K562 (cell line): ENCODE measurements at regions not wholly inside any gene's neighbourhood (a gene's known extent, or its start where the extent isn't known, plus 50 kb on each side); places are given as distances from the start of the nearest gene placed in this dataset.

Experiments used
- ARID4B ChIP-seq: sonication (generic); formaldehyde crosslinking; IDR thresholded peaks from 2 replicates; pipeline ENCODE4 v1.8.0; 2022; ENCODE audit warnings: mild to moderate bottlenecking, missing genetic modification reagents
- BCOR ChIP-seq: fragments of 450-650 bp; IDR thresholded peaks from 2 replicates; pipeline ENCODE4 v1.6.1; 2016
- BDP1 ChIP-seq: IDR thresholded peaks from 3 replicates; pipeline ENCODE4 v1.6.1; 2011; ENCODE audit not compliant: insufficient read length, insufficient read depth
- ESRRA ChIP-seq: fragments of 450-650 bp; IDR thresholded peaks from 2 replicates; pipeline ENCODE4 v1.6.1; 2014; ENCODE audit warnings: low read depth, mild to moderate bottlenecking, moderate library complexity, borderline replicate concordance
- FOXJ2 ChIP-seq: fragments of 200-800 bp; sonication (Bioruptor generic); IDR thresholded peaks from 2 replicates; pipeline ENCODE4 v1.6.1; 2016; ENCODE audit warnings: missing genetic modification characterization, missing compliant biosample characterization
- GATA2 ChIP-seq: sonication (generic); formaldehyde crosslinking; IDR thresholded peaks from 2 replicates; pipeline ENCODE4 v1.4.0; 2020; ENCODE audit warnings: mild to moderate bottlenecking, missing genetic modification reagents
- HNRNPH1 ChIP-seq: fragments of 200-400 bp; formaldehyde crosslinking; optimal IDR thresholded peaks from 2 replicates; pipeline ENCODE3; 2017; ENCODE audit warnings: low read depth, mild to moderate bottlenecking, low read length, moderate library complexity
- IRF1 ChIP-seq: sonication (generic); formaldehyde crosslinking; IDR thresholded peaks from 2 replicates; pipeline ENCODE4 v1.8.0; 2022; ENCODE audit warnings: missing genetic modification reagents, mild to moderate bottlenecking, borderline replicate concordance
- KDM2B ChIP-seq: fragments of 250-450 bp; sonication (Bioruptor Pico); IDR thresholded peaks from 2 replicates; pipeline ENCODE4 v1.8.0; 2021; ENCODE audit warnings: mild to moderate bottlenecking, moderate library complexity
- PCBP1 ChIP-seq: fragments of 200-400 bp; formaldehyde crosslinking; IDR thresholded peaks from 2 replicates; pipeline ENCODE4 v1.6.1; 2018; ENCODE audit warnings: mild to moderate bottlenecking, low read depth, low read length; ENCODE audit not compliant: poor library complexity, severe bottlenecking
- POLR2AphosphoS2 ChIP-seq: IDR thresholded peaks from 2 replicates; pipeline ENCODE4 v1.6.1; 2012; ENCODE audit warnings: low read length, improper control_type of control experiment
- PRMT5 ChIP-seq: sonication (generic); formaldehyde crosslinking; IDR thresholded peaks from 2 replicates; pipeline ENCODE4 v1.5.0; 2020; ENCODE audit warnings: missing genetic modification reagents
- SAFB2 ChIP-seq: fragments of 200-400 bp; formaldehyde crosslinking; IDR thresholded peaks from 2 replicates; pipeline ENCODE4 v1.6.1; 2018; ENCODE audit warnings: borderline replicate concordance, low read length, low read depth, moderate library complexity; ENCODE audit not compliant: severe bottlenecking
- STAT5A ChIP-seq: IDR thresholded peaks from 2 replicates; pipeline ENCODE4 v1.6.1; 2012; ENCODE audit warnings: low read length, inconsistent platforms, borderline replicate concordance
- TRIM25 ChIP-seq: fragments of 450-650 bp; IDR thresholded peaks from 2 replicates; pipeline ENCODE4 v1.7.0; 2016; ENCODE audit warnings: borderline replicate concordance
- TSC22D4 ChIP-seq: fragments of 450-650 bp; IDR thresholded peaks from 2 replicates; pipeline ENCODE4 v1.6.1; 2016; ENCODE audit warnings: missing genetic modification characterization, missing biosample characterization, control low read depth
- ZFX ChIP-seq: sonication (generic); formaldehyde crosslinking; IDR thresholded peaks from 2 replicates; pipeline ENCODE4 v1.8.0; 2022; ENCODE audit warnings: mild to moderate bottlenecking, missing genetic modification reagents, moderate library complexity
- ZNF583 ChIP-seq: fragments of 250-450 bp; sonication (Bioruptor Pico); IDR thresholded peaks from 2 replicates; pipeline ENCODE4 v1.4.0; 2020
- ZNF740 ChIP-seq, 3 experiments: fragments of 200-800 bp in 1 of 3; sonication (Bioruptor generic) in 1 of 3; sonication (generic) in 1 of 3; formaldehyde crosslinking in 1 of 3; IDR thresholded peaks; 2 replicates each; pipeline versions ENCODE4 v1.6.1 to v1.8.0; 2016 to 2022; ENCODE audit warnings: mild to moderate bottlenecking in 2 of 3, missing compliant biosample characterization in 2 of 3, missing genetic modification characterization in 2 of 3, missing genetic modification reagents in 1 of 3
- ZNF76 ChIP-seq: fragments of 250-450 bp; sonication (Bioruptor Pico); IDR thresholded peaks from 2 replicates; pipeline ENCODE4 v1.4.0; 2020; ENCODE audit warnings: mild to moderate bottlenecking, moderate library complexity, borderline replicate concordance

GRCh38 chr1:47507881-47508701, 70.2 kb downstream of the FOXD2 start (continued):
- TF ChIP-seq KDM2B (no peak), FOXJ2 (tag) (no peak), BCOR (no peak), POLR2AphosphoS2 (no peak), ESRRA (no peak), ARID4B (CRISPR knock-in tag) (no peak), ZNF76 (CRISPR knock-in tag) (no peak), TSC22D4 (no peak), HNRNPH1 (no peak), PCBP1 (no peak), IRF1 (CRISPR knock-in tag) (no peak), ZNF740 (CRISPR knock-in tag; IDR thresholded peaks at IDR 0.05) (no peak), ZNF740 (tag; IDR thresholded peaks at IDR 0.05) (no peak), BDP1 (no peak), PRMT5 (CRISPR knock-in tag) (no peak), STAT5A (no peak), ZFX (CRISPR knock-in tag) (no peak), TRIM25 (no peak), GATA2 (CRISPR knock-in tag) (no peak), ZNF583 (CRISPR knock-in tag) (no peak), SAFB2 (no peak)
